ENCODE measurements at regions not wholly inside any gene's neighbourhood (a gene's known extent, or its start where the extent isn't known, plus 50 kb on each side); places are given as distances from the start of the nearest gene placed in this dataset.

- 55 to 62% methylated on average over 2 of the region's 2 CpGs for WGBS, 2 donors
- H3K36me3 ChIP-seq, result no peaks in the 10 kb centered on the region
These were observed 229.2 kb downstream of the PTGER3 start for GRCh38 chr1:70818401-70818800.

DNA sequence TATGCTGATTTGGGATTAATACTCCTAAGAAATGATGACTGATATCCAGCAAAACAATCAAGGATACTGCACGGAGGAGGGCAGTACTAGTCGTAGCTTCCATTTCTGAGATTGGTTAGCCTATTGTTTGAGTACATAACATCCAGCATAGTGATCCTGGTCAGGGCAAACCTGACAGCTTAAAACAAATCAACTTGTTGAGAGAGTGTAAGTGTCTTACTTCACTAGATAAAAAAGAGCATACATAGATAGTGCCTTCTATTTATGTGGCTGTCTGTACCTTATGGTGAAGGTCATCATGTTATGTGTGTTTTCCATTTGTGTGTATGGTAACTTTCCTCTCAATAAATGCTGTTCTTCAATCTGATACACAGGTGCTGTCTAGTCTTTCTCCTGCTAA lies 228.4 kb downstream of the PTGER3 start:
- no peak for DNase-seq (ENCODE audit: low spot score in 2 of 2)
- Histone ChIP-seq H3K4me1 (no peaks in the 10 kb centered on the region), H3K27ac (no peak overlapping the region), H3K4me3 (no peak overlapping the region), H3K36me3 (no peaks in the 10 kb centered on the region), H3K9me3 (no peaks in the 10 kb centered on the region), H3K27me3 (no peaks in the 10 kb centered on the region)
- TF ChIP-seq EP300 (IDR thresholded peaks at IDR 0.05) (no peak), POLR2A (IDR thresholded peaks at IDR 0.05) (no peak)
- TF ChIP-seq, protein P1, sequence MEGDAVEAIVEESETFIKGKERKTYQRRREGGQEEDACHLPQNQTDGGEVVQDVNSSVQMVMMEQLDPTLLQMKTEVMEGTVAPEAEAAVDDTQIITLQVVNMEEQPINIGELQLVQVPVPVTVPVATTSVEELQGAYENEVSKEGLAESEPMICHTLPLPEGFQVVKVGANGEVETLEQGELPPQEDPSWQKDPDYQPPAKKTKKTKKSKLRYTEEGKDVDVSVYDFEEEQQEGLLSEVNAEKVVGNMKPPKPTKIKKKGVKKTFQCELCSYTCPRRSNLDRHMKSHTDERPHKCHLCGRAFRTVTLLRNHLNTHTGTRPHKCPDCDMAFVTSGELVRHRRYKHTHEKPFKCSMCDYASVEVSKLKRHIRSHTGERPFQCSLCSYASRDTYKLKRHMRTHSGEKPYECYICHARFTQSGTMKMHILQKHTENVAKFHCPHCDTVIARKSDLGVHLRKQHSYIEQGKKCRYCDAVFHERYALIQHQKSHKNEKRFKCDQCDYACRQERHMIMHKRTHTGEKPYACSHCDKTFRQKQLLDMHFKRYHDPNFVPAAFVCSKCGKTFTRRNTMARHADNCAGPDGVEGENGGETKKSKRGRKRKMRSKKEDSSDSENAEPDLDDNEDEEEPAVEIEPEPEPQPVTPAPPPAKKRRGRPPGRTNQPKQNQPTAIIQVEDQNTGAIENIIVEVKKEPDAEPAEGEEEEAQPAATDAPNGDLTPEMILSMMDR (IDR thresholded peaks at IDR 0.05), result no peak
- 74 to 79% methylated on average over 2 of the region's 2 CpGs for WGBS, 2 donors

More at GRCh38 chr1:70818401-70818800, 229.2 kb downstream of the PTGER3 start:
- DNase-seq (ENCODE audit: low spot score in 2 of 2), result no peak
- H3K4me3 ChIP-seq, result no peak overlapping the region
- TF ChIP-seq, protein P1 (IDR thresholded peaks at IDR 0.05), result no peak
- TF ChIP-seq POLR2A (IDR thresholded peaks at IDR 0.05) (no peak), EP300 (IDR thresholded peaks at IDR 0.05) (no peak)
- no peaks in the 10 kb centered on the region for H3K9me3 ChIP-seq
- H3K27ac ChIP-seq, result no peak overlapping the region
- no peaks in the 10 kb centered on the region for H3K4me1 ChIP-seq
- no peaks in the 10 kb centered on the region for H3K27me3 ChIP-seq

- Histone ChIP-seq H3K36me3 (no peaks in the 10 kb centered on the region), H3K4me1 (no peaks in the 10 kb centered on the region), H3K4me3 (no peak overlapping the region), H3K27ac (no peak overlapping the region), H3K9me3 (no peaks in the 10 kb centered on the region), H3K27me3 (no peaks in the 10 kb centered on the region)
- TF ChIP-seq EP300 (IDR thresholded peaks at IDR 0.05) (no peak), POLR2A (IDR thresholded peaks at IDR 0.05) (no peak)
- TF ChIP-seq, protein P1 (IDR thresholded peaks at IDR 0.05), result no peak
- no peak for DNase-seq (ENCODE audit: low spot score in 2 of 2)
These were observed 227.8 kb downstream of the PTGER3 start for GRCh38 chr1:70819785-70820184.

GRCh38 chr1:70820396-70820795 lies 227.2 kb downstream of the PTGER3 start:
- no peaks in the 10 kb centered on the region for H3K27me3 ChIP-seq
- TF ChIP-seq, protein P1 (IDR thresholded peaks at IDR 0.05), result no peak
- TF ChIP-seq EP300 (IDR thresholded peaks at IDR 0.05) (no peak), POLR2A (IDR thresholded peaks at IDR 0.05) (no peak)
- no peak overlapping the region for H3K4me3 ChIP-seq
- H3K9me3 ChIP-seq, result no peaks in the 10 kb centered on the region
- no peaks in the 10 kb centered on the region for H3K4me1 ChIP-seq
- DNase-seq (ENCODE audit: low spot score in 2 of 2), result no peak
- H3K36me3 ChIP-seq, result no peaks in the 10 kb centered on the region
- no peak overlapping the region for H3K27ac ChIP-seq

- 46 to 55% methylated on average over 2 of the region's 2 CpGs for WGBS, 2 donors
- no peaks in the 10 kb centered on the region for H3K4me1 ChIP-seq
- no peaks in the 10 kb centered on the region for H3K27me3 ChIP-seq
- no peaks in the 10 kb centered on the region for H3K36me3 ChIP-seq
- DNase-seq (ENCODE audit: low spot score in 2 of 2), result no peak
- no peak for TF ChIP-seq EP300 (IDR thresholded peaks at IDR 0.05)
- TF ChIP-seq, protein P1 (IDR thresholded peaks at IDR 0.05), result no peak
- no peak for TF ChIP-seq POLR2A (IDR thresholded peaks at IDR 0.05)
- no peak overlapping the region for H3K27ac ChIP-seq
- no peaks in the 10 kb centered on the region for H3K9me3 ChIP-seq
- H3K4me3 ChIP-seq, result no peak overlapping the region
These were observed 226.6 kb downstream of the PTGER3 start for GRCh38 chr1:70820995-70821394.
